ENCODE measurements at regions not wholly inside any gene's neighbourhood (a gene's known extent, or its start where the extent isn't known, plus 50 kb on each side); places are given as distances from the start of the nearest gene placed in this dataset.

- Histone ChIP-seq H3K9me3 (ENCODE audit: low read length) (no peaks in the 10 kb centered on the region), H3K4me3 (ENCODE audit: low read depth, low read length, poor library complexity, severe bottlenecking) (no peak overlapping the region), H2AFZ (ENCODE audit: low read length) (no peak overlapping the region), H4K20me1 (ENCODE audit: insufficient read depth, low read length) (no peaks in the 10 kb centered on the region), H3K9me2 (ENCODE audit: insufficient read depth, low read length) (no peaks in the 10 kb centered on the region), H3K27ac (ENCODE audit: low read depth, low read length, poor library complexity, severe bottlenecking) (no peak overlapping the region), H3K4me1 (ENCODE audit: insufficient read depth, low read length, poor library complexity, severe bottlenecking) (no peaks in the 10 kb centered on the region), H3K79me2 (ENCODE audit: insufficient read depth, low read depth, low read length) (no peaks in the 10 kb centered on the region), H3K4me2 (ENCODE audit: low read length) (no peak overlapping the region), H3K36me3 (ENCODE audit: insufficient read depth, low read length) (no peaks in the 10 kb centered on the region)
- POLR2A ChIA-PET: no interaction called here
- DNase-seq (ENCODE audit: low spot score): no peak
- CTCF ChIA-PET (ENCODE audit: unreplicated experiment): no interaction called here
- intact Hi-C loops (cut with micrococcal nuclease; ENCODE audit: unreplicated experiment): no loop called here
- BruUV-seq (replicated peaks): no TSS peak
- TF ChIP-seq CTCF (conservative IDR thresholded peaks at IDR 0.05; ENCODE audit: low read length) (no peak), EZH2phosphoT487 (IDR thresholded peaks at IDR 0.05; ENCODE audit: borderline replicate concordance, low read depth, low read length) (no peak)
These were observed 90.3 kb upstream of the ARAP3 start for GRCh38 chr5:141772281-141772680.

- TF ChIP-seq CTCF (conservative IDR thresholded peaks at IDR 0.05; ENCODE audit: low read length) (no peak), EZH2phosphoT487 (IDR thresholded peaks at IDR 0.05; ENCODE audit: borderline replicate concordance, low read depth, low read length) (no peak)
- Histone ChIP-seq H3K4me2 (ENCODE audit: low read length) (no peak overlapping the region), H3K4me3 (ENCODE audit: low read depth, low read length, poor library complexity, severe bottlenecking) (no peak overlapping the region), H3K27ac (ENCODE audit: low read depth, low read length, poor library complexity, severe bottlenecking) (no peak overlapping the region), H2AFZ (ENCODE audit: low read length) (no peak overlapping the region), H3K79me2 (ENCODE audit: insufficient read depth, low read depth, low read length) (no peaks in the 10 kb centered on the region), H3K9me2 (ENCODE audit: insufficient read depth, low read length) (no peaks in the 10 kb centered on the region), H3K36me3 (ENCODE audit: insufficient read depth, low read length) (no peaks in the 10 kb centered on the region), H3K9me3 (ENCODE audit: low read length) (no peaks in the 10 kb centered on the region), H3K4me1 (ENCODE audit: insufficient read depth, low read length, poor library complexity, severe bottlenecking) (no peaks in the 10 kb centered on the region), H4K20me1 (ENCODE audit: insufficient read depth, low read length) (no peaks in the 10 kb centered on the region)
- DNase-seq (ENCODE audit: low spot score): no peak
- intact Hi-C loops (cut with micrococcal nuclease; ENCODE audit: unreplicated experiment): no loop called here
- ChIA-PET CTCF (ENCODE audit: unreplicated experiment) (no interaction called here), POLR2A (no interaction called here)
- BruUV-seq (replicated peaks): no TSS peak
These were observed 89.5 kb upstream of the ARAP3 start for GRCh38 chr5:141771562-141771961.

GRCh38 chr5:141771031-141771430 lies 89.0 kb upstream of the ARAP3 start:
- no peak overlapping the region for H3K27ac ChIP-seq (ENCODE audit: low read depth, low read length, poor library complexity, severe bottlenecking)
- H3K9me3 ChIP-seq (ENCODE audit: low read length): no peaks in the 10 kb centered on the region
- intact Hi-C loops (cut with micrococcal nuclease; ENCODE audit: unreplicated experiment): no loop called here
- H3K36me3 ChIP-seq (ENCODE audit: insufficient read depth, low read length): no peaks in the 10 kb centered on the region
- TF ChIP-seq EZH2phosphoT487 (IDR thresholded peaks at IDR 0.05; ENCODE audit: borderline replicate concordance, low read depth, low read length): no peak
- TF ChIP-seq CTCF (conservative IDR thresholded peaks at IDR 0.05; ENCODE audit: low read length): no peak
- no peak for DNase-seq (ENCODE audit: low spot score)
- no peaks in the 10 kb centered on the region for H3K79me2 ChIP-seq (ENCODE audit: insufficient read depth, low read depth, low read length)
- no peak overlapping the region for H3K4me3 ChIP-seq (ENCODE audit: low read depth, low read length, poor library complexity, severe bottlenecking)
- no peak overlapping the region for H2AFZ ChIP-seq (ENCODE audit: low read length)
- H3K4me2 ChIP-seq (ENCODE audit: low read length): no peak overlapping the region
- no peaks in the 10 kb centered on the region for H3K9me2 ChIP-seq (ENCODE audit: insufficient read depth, low read length)
- ChIA-PET CTCF (ENCODE audit: unreplicated experiment) (no interaction called here), POLR2A (no interaction called here)
- no TSS peak for BruUV-seq (replicated peaks)
- H3K4me1 ChIP-seq (ENCODE audit: insufficient read depth, low read length, poor library complexity, severe bottlenecking): no peaks in the 10 kb centered on the region
- no peaks in the 10 kb centered on the region for H4K20me1 ChIP-seq (ENCODE audit: insufficient read depth, low read length)
